ENCODE measurements at regions not wholly inside any gene's neighbourhood (a gene's known extent, or its start where the extent isn't known, plus 50 kb on each side); places are given as distances from the start of the nearest gene placed in this dataset.

GRCh38 chr9:15101095-15101494 lies 190.9 kb upstream of the FREM1 start:
- H3K27me3 ChIP-seq (ENCODE audit: control insufficient read depth, insufficient read depth, low read length) = no peaks in the 10 kb centered on the region
- in situ Hi-C loops (cut with HindIII; ENCODE audit: low pct_unique_long_range_greater_than_20kb, low sequenced_read_pairs) (no loop called here), intact Hi-C loops (cut with micrococcal nuclease; ENCODE audit: unreplicated experiment) (no loop called here)
- no peaks in the 10 kb centered on the region for H3K9me3 ChIP-seq (ENCODE audit: control insufficient read depth, insufficient read depth, low read depth, low read length)
- no peak overlapping the region for H3K27ac ChIP-seq (ENCODE audit: low read length)
- H3K36me3 ChIP-seq (ENCODE audit: control insufficient read depth, insufficient read depth, low read length) = no peaks in the 10 kb centered on the region
- POLR2A ChIA-PET = no interaction called here
- BruUV-seq (replicated peaks) = no TSS peak
- ATAC-seq = no peak
- CTCF ChIA-PET = interaction anchor here (0.6 kb wide), 1 partner anchor 20 kb away, joined by 3 read pairs; no protein-coding TSS in a partner anchor
- no peaks in the 10 kb centered on the region for H3K4me1 ChIP-seq (ENCODE audit: control insufficient read depth, insufficient read depth, low read length)
- no peak overlapping the region for H3K4me3 ChIP-seq (ENCODE audit: low read depth in 2 of 2, low read length in 2 of 2)
- no peak for DNase-seq (ENCODE audit: low read depth, low spot score)
- no peak for TF ChIP-seq TCF7L2 (IDR thresholded peaks at IDR 0.05; ENCODE audit: low read depth, low read length)
- no peak for TF ChIP-seq CTCF (IDR thresholded peaks at IDR 0.05)
- TF ChIP-seq SIN3A (IDR thresholded peaks at IDR 0.05; ENCODE audit: borderline replicate concordance, insufficient read depth, low read depth, low read length) = no peak
- TF ChIP-seq POLR2AphosphoS5 (IDR thresholded peaks at IDR 0.05; ENCODE audit: low read depth, low read length) = no peak
- TF ChIP-seq, protein P1, sequence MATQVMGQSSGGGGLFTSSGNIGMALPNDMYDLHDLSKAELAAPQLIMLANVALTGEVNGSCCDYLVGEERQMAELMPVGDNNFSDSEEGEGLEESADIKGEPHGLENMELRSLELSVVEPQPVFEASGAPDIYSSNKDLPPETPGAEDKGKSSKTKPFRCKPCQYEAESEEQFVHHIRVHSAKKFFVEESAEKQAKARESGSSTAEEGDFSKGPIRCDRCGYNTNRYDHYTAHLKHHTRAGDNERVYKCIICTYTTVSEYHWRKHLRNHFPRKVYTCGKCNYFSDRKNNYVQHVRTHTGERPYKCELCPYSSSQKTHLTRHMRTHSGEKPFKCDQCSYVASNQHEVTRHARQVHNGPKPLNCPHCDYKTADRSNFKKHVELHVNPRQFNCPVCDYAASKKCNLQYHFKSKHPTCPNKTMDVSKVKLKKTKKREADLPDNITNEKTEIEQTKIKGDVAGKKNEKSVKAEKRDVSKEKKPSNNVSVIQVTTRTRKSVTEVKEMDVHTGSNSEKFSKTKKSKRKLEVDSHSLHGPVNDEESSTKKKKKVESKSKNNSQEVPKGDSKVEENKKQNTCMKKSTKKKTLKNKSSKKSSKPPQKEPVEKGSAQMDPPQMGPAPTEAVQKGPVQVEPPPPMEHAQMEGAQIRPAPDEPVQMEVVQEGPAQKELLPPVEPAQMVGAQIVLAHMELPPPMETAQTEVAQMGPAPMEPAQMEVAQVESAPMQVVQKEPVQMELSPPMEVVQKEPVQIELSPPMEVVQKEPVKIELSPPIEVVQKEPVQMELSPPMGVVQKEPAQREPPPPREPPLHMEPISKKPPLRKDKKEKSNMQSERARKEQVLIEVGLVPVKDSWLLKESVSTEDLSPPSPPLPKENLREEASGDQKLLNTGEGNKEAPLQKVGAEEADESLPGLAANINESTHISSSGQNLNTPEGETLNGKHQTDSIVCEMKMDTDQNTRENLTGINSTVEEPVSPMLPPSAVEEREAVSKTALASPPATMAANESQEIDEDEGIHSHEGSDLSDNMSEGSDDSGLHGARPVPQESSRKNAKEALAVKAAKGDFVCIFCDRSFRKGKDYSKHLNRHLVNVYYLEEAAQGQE (IDR thresholded peaks at IDR 0.05; ENCODE audit: insufficient read depth in 1 of 2, low read depth in 2 of 2, low read length in 1 of 2) = no peak

- Histone ChIP-seq H3K36me3 (ENCODE audit: control insufficient read depth, insufficient read depth, low read length) (no peaks in the 10 kb centered on the region), H3K4me1 (ENCODE audit: control insufficient read depth, insufficient read depth, low read length) (no peaks in the 10 kb centered on the region), H3K9me3 (ENCODE audit: control insufficient read depth, insufficient read depth, low read depth, low read length) (no peaks in the 10 kb centered on the region), H3K27me3 (ENCODE audit: control insufficient read depth, insufficient read depth, low read length) (no peaks in the 10 kb centered on the region), H3K27ac (ENCODE audit: low read length) (no peak overlapping the region), H3K4me3 (ENCODE audit: low read depth in 2 of 2, low read length in 2 of 2) (no peak overlapping the region)
- ChIA-PET POLR2A (no interaction called here), CTCF (no interaction called here)
- no peak for TF ChIP-seq POLR2AphosphoS5 (IDR thresholded peaks at IDR 0.05; ENCODE audit: low read depth, low read length)
- TF ChIP-seq SIN3A (IDR thresholded peaks at IDR 0.05; ENCODE audit: borderline replicate concordance, insufficient read depth, low read depth, low read length) = no peak
- TF ChIP-seq, protein P1 (IDR thresholded peaks at IDR 0.05; ENCODE audit: insufficient read depth in 1 of 2, low read depth in 2 of 2, low read length in 1 of 2) = no peak
- TF ChIP-seq TCF7L2 (IDR thresholded peaks at IDR 0.05; ENCODE audit: low read depth, low read length) = no peak
- TF ChIP-seq CTCF (IDR thresholded peaks at IDR 0.05) = no peak
- DNase-seq (ENCODE audit: low read depth, low spot score) (no peak), ATAC-seq (no peak)
- in situ Hi-C loops (cut with HindIII; ENCODE audit: low pct_unique_long_range_greater_than_20kb, low sequenced_read_pairs) (no loop called here), intact Hi-C loops (cut with micrococcal nuclease; ENCODE audit: unreplicated experiment) (no loop called here)
- BruUV-seq (replicated peaks) = no TSS peak
These were observed 190.3 kb upstream of the FREM1 start for GRCh38 chr9:15100571-15100970.
